SK-N-SH treated with all-trans-retinoic acid at 6 μM for 48 hours (cell line): ENCODE measurements at regions not wholly inside any gene's neighbourhood (a gene's known extent, or its start where the extent isn't known, plus 50 kb on each side); places are given as distances from the start of the nearest gene placed in this dataset.

Experiments
- ARNTL ChIP-seq: fragments of 450-650 bp; formaldehyde crosslinking; IDR thresholded peaks from 2 replicates; pipeline ENCODE4 v1.5.0; 2020; ENCODE audit warnings: low read depth, mild to moderate bottlenecking, moderate library complexity, borderline replicate concordance
- ESRRG ChIP-seq: fragments of 250-450 bp; sonication (Bioruptor Pico); IDR thresholded peaks from 2 replicates; pipeline ENCODE4 v1.6.1; 2021; ENCODE audit warnings: mild to moderate bottlenecking
- GLIS3 ChIP-seq: fragments of 250-450 bp; sonication (Bioruptor Pico); IDR thresholded peaks from 2 replicates; pipeline ENCODE4 v1.5.0; 2020; ENCODE audit warnings: mild to moderate bottlenecking, moderate library complexity
- RARB ChIP-seq: fragments of 250-450 bp; sonication (Bioruptor Pico); IDR thresholded peaks from 2 replicates; pipeline ENCODE4 v1.8.0; 2021; ENCODE audit warnings: mild to moderate bottlenecking, moderate library complexity
- ZC3H10 ChIP-seq: fragments of 250-450 bp; sonication (Bioruptor Pico); IDR thresholded peaks from 2 replicates; pipeline ENCODE4 v1.5.1; 2021; ENCODE audit warnings: mild to moderate bottlenecking, moderate library complexity
- ZFP3 ChIP-seq: fragments of 250-450 bp; sonication (Bioruptor Pico); IDR thresholded peaks from 2 replicates; pipeline ENCODE4 v1.5.0; 2020; ENCODE audit warnings: mild to moderate bottlenecking, moderate library complexity
- ZFP30 ChIP-seq: fragments of 450-650 bp; formaldehyde crosslinking; IDR thresholded peaks from 2 replicates; pipeline ENCODE4 v1.5.0; 2022; ENCODE audit warnings: mild to moderate bottlenecking, moderate library complexity
- ZNF565 ChIP-seq: fragments of 450-650 bp; formaldehyde crosslinking; conservative IDR thresholded peaks from 2 replicates; pipeline ENCODE4 v1.5.0; 2020; ENCODE audit warnings: low read depth, mild to moderate bottlenecking, moderate library complexity
- ZNF8 ChIP-seq: fragments of 450-650 bp; formaldehyde crosslinking; IDR thresholded peaks from 2 replicates; pipeline ENCODE4 v1.5.0; 2020; ENCODE audit warnings: mild to moderate bottlenecking, moderate library complexity
- TF ChIP-seq, protein P1 (sequence below): fragments of 250-450 bp; sonication (Bioruptor Pico); IDR thresholded peaks from 2 replicates; pipeline ENCODE4 v1.8.0; 2020; ENCODE audit warnings: mild to moderate bottlenecking, moderate library complexity, borderline replicate concordance
- TF ChIP-seq, protein P2 (sequence below): fragments of 250-450 bp; sonication (Bioruptor Pico); IDR thresholded peaks from 2 replicates; pipeline ENCODE4 v1.5.1; 2021; ENCODE audit warnings: mild to moderate bottlenecking, moderate library complexity
- TF ChIP-seq, protein P3 (sequence below): fragments of 250-450 bp; sonication (Bioruptor Pico); IDR thresholded peaks from 2 replicates; pipeline ENCODE4 v1.5.0; 2020; ENCODE audit warnings: mild to moderate bottlenecking, moderate library complexity
- TF ChIP-seq, protein P4 (sequence below): fragments of 250-450 bp; sonication (Bioruptor Pico); IDR thresholded peaks from 2 replicates; pipeline ENCODE4 v1.5.1; 2020; ENCODE audit warnings: low read depth, mild to moderate bottlenecking, moderate library complexity

DNA sequence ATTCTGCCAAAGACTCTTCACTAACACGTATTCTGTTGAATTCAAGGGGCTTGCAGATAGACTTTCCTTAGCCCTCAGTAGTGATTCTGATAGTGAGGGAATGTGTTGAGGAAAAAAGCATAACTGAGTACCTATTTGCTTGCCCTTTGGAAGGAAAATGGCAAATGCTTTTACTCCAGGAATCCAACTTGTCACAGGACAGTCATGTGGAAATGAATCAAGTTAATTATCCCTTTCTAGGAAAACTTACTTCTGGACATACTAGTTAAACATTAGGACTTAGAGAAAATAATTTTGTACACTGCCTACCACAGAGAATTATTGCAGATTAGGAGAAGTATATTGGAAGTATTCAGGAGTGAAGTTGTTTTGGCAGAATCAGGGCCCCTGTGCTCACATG is 148.9 kb upstream of the SLC13A1 start:
- TF ChIP-seq ZC3H10 (CRISPR knock-in tag) (no peak), RARB (CRISPR knock-in tag) (no peak), ESRRG (CRISPR knock-in tag) (no peak), ARNTL (CRISPR knock-in tag) (no peak), ZNF565 (CRISPR knock-in tag) (no peak), ZFP3 (CRISPR knock-in tag) (no peak), ZNF8 (no peak), GLIS3 (CRISPR knock-in tag) (no peak), ZFP30 (no peak)
- TF ChIP-seq, protein P1, sequence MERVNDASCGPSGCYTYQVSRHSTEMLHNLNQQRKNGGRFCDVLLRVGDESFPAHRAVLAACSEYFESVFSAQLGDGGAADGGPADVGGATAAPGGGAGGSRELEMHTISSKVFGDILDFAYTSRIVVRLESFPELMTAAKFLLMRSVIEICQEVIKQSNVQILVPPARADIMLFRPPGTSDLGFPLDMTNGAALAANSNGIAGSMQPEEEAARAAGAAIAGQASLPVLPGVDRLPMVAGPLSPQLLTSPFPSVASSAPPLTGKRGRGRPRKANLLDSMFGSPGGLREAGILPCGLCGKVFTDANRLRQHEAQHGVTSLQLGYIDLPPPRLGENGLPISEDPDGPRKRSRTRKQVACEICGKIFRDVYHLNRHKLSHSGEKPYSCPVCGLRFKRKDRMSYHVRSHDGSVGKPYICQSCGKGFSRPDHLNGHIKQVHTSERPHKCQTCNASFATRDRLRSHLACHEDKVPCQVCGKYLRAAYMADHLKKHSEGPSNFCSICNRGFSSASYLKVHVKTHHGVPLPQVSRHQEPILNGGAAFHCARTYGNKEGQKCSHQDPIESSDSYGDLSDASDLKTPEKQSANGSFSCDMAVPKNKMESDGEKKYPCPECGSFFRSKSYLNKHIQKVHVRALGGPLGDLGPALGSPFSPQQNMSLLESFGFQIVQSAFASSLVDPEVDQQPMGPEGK = no peak
- TF ChIP-seq, protein P2, sequence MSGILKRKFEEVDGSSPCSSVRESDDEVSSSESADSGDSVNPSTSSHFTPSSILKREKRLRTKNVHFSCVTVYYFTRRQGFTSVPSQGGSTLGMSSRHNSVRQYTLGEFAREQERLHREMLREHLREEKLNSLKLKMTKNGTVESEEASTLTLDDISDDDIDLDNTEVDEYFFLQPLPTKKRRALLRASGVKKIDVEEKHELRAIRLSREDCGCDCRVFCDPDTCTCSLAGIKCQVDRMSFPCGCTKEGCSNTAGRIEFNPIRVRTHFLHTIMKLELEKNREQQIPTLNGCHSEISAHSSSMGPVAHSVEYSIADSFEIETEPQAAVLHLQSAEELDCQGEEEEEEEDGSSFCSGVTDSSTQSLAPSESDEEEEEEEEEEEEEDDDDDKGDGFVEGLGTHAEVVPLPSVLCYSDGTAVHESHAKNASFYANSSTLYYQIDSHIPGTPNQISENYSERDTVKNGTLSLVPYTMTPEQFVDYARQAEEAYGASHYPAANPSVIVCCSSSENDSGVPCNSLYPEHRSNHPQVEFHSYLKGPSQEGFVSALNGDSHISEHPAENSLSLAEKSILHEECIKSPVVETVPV (CRISPR knock-in tag) = no peak
- TF ChIP-seq, protein P3, sequence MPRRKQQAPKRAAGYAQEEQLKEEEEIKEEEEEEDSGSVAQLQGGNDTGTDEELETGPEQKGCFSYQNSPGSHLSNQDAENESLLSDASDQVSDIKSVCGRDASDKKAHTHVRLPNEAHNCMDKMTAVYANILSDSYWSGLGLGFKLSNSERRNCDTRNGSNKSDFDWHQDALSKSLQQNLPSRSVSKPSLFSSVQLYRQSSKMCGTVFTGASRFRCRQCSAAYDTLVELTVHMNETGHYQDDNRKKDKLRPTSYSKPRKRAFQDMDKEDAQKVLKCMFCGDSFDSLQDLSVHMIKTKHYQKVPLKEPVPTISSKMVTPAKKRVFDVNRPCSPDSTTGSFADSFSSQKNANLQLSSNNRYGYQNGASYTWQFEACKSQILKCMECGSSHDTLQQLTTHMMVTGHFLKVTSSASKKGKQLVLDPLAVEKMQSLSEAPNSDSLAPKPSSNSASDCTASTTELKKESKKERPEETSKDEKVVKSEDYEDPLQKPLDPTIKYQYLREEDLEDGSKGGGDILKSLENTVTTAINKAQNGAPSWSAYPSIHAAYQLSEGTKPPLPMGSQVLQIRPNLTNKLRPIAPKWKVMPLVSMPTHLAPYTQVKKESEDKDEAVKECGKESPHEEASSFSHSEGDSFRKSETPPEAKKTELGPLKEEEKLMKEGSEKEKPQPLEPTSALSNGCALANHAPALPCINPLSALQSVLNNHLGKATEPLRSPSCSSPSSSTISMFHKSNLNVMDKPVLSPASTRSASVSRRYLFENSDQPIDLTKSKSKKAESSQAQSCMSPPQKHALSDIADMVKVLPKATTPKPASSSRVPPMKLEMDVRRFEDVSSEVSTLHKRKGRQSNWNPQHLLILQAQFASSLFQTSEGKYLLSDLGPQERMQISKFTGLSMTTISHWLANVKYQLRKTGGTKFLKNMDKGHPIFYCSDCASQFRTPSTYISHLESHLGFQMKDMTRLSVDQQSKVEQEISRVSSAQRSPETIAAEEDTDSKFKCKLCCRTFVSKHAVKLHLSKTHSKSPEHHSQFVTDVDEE (CRISPR knock-in tag) = no peak
- TF ChIP-seq, protein P4, sequence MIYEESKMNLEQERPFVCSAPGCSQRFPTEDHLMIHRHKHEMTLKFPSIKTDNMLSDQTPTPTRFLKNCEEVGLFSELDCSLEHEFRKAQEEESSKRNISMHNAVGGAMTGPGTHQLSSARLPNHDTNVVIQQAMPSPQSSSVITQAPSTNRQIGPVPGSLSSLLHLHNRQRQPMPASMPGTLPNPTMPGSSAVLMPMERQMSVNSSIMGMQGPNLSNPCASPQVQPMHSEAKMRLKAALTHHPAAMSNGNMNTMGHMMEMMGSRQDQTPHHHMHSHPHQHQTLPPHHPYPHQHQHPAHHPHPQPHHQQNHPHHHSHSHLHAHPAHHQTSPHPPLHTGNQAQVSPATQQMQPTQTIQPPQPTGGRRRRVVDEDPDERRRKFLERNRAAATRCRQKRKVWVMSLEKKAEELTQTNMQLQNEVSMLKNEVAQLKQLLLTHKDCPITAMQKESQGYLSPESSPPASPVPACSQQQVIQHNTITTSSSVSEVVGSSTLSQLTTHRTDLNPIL = no peak
